ENCODE measurements at regions not wholly inside any gene's neighbourhood (a gene's known extent, or its start where the extent isn't known, plus 50 kb on each side); places are given as distances from the start of the nearest gene placed in this dataset.

- TF ChIP-seq EP300 (IDR thresholded peaks at IDR 0.05) (no peak), POLR2A (IDR thresholded peaks at IDR 0.05) (no peak), CTCF (IDR thresholded peaks at IDR 0.05) (no peak), POLR2AphosphoS5 (IDR thresholded peaks at IDR 0.05) (no peak)
- Histone ChIP-seq H3K27ac (no peak overlapping the region), H3K9me3 (no peaks in the 10 kb centered on the region), H3K27me3 (no peaks in the 10 kb centered on the region), H3K4me3 (no peak overlapping the region), H3K4me1 (peaks cover 0 to 4% (median 2%) of the 10 kb centered on the region in 4 donors), H3K36me3 (no peaks in the 10 kb centered on the region)
- WGBS, 2 donors, result 95 to 98% methylated on average over 7 of the region's 7 CpGs
- no peak for ATAC-seq (ENCODE audit: low FRiP score in 2 of 2)
- no peak for DNase-seq
Measured at GRCh38 chr6:16841241-16841640, 80.0 kb upstream of the ATXN1 start.

- no peaks in the 10 kb centered on the region for H3K36me3 ChIP-seq
- peaks cover 0 to 8% (median 2%) of the 10 kb centered on the region in 4 donors for H3K4me1 ChIP-seq
- TF ChIP-seq POLR2A (IDR thresholded peaks at IDR 0.05) (no peak), POLR2AphosphoS5 (IDR thresholded peaks at IDR 0.05) (no peak), EP300 (IDR thresholded peaks at IDR 0.05) (no peak), CTCF (IDR thresholded peaks at IDR 0.05) (no peak)
- 61 to 64% methylated on average over 2 of the region's 2 CpGs for WGBS, 2 donors
- no peak for ATAC-seq (ENCODE audit: low FRiP score in 2 of 2)
- H3K4me3 ChIP-seq, result no peak overlapping the region
- H3K9me3 ChIP-seq, result no peaks in the 10 kb centered on the region
- no peak for DNase-seq
- no peaks in the 10 kb centered on the region for H3K27me3 ChIP-seq
- H3K27ac ChIP-seq, result no peak overlapping the region
Measured at GRCh38 chr6:16840725-16841124, 79.5 kb upstream of the ATXN1 start.

- Histone ChIP-seq H3K9me3 (no peaks in the 10 kb centered on the region), H3K27me3 (no peaks in the 10 kb centered on the region), H3K27ac (no peak overlapping the region), H3K36me3 (no peaks in the 10 kb centered on the region), H3K4me1 (peaks cover 0 to 8% (median 2%) of the 10 kb centered on the region in 4 donors), H3K4me3 (no peak overlapping the region)
- DNase-seq, result no peak
- ATAC-seq (ENCODE audit: low FRiP score in 2 of 2), result no peak
- WGBS, 2 donors, result 54% methylated on average over 3 of the region's 3 CpGs
- TF ChIP-seq POLR2AphosphoS5 (IDR thresholded peaks at IDR 0.05), result no peak
- no peak for TF ChIP-seq CTCF (IDR thresholded peaks at IDR 0.05)
- no peak for TF ChIP-seq POLR2A (IDR thresholded peaks at IDR 0.05)
- TF ChIP-seq EP300 (IDR thresholded peaks at IDR 0.05), result no peak
Measured at GRCh38 chr6:16840291-16840690, 79.0 kb upstream of the ATXN1 start.

- DNase-seq, result no peak
- Histone ChIP-seq H3K9me3 (no peaks in the 10 kb centered on the region), H3K27me3 (no peaks in the 10 kb centered on the region), H3K36me3 (no peaks in the 10 kb centered on the region), H3K4me1 (peaks cover 0 to 8% (median 2%) of the 10 kb centered on the region in 4 donors), H3K4me3 (no peak overlapping the region), H3K27ac (no peak overlapping the region)
- TF ChIP-seq POLR2A (IDR thresholded peaks at IDR 0.05), result no peak
- no peak for TF ChIP-seq CTCF (IDR thresholded peaks at IDR 0.05)
- TF ChIP-seq POLR2AphosphoS5 (IDR thresholded peaks at IDR 0.05), result no peak
- TF ChIP-seq EP300 (IDR thresholded peaks at IDR 0.05), result no peak
- WGBS, 2 donors, result 88 to 97% methylated on average over 2 of the region's 2 CpGs
- no peak for ATAC-seq (ENCODE audit: low FRiP score in 2 of 2)
Measured at GRCh38 chr6:16839631-16840179, 78.4 kb upstream of the ATXN1 start.

Data from upper lobe of left lung (tissue), 6 donors.